HG02571 (cell line): ENCODE measurements at regions not wholly inside any gene's neighbourhood (a gene's known extent, or its start where the extent isn't known, plus 50 kb on each side); places are given as distances from the start of the nearest gene placed in this dataset.
"Not testable (repeated sequence)": the region's sequence is repeated elsewhere in the genome, so short reads cannot be mapped to it uniquely, and the experiment has no call there.

ENCODE experiments used
- ATAC-seq: cut with Tn5 transposase; IDR thresholded peaks from one replicate; pipeline ENCODE4 v1.9.1; 2021; ENCODE audit warnings: mild to moderate bottlenecking, moderate library complexity; ENCODE audit not compliant: unreplicated experiment

DNA sequence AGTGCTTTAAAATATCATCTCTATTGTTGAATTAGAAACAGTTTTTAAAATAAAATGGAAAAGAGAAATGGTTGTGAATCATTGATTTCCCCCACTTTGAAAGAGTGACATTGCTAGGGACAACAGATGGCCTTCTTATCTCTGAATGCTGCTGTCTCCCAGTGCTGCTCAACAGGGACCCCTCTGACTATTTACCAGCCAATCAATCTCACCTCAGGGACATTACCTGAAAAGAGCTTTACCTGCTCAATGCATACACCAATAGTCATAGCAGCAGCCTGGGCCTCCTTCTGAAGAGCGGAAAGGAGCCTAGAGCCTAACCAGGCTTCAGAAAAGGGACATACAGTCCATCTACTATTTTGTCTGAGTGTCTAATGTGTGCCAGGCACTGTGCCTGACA lies 162.8 kb downstream of the CGGBP1 start:
- no peak for ATAC-seq

GRCh38 chr3:87873136-87873535 lies 185.7 kb downstream of the CGGBP1 start:
- ATAC-seq: no peak

GRCh38 chr3:87867001-87867400 lies 191.8 kb downstream of the CGGBP1 start:
- no peak for ATAC-seq

DNA sequence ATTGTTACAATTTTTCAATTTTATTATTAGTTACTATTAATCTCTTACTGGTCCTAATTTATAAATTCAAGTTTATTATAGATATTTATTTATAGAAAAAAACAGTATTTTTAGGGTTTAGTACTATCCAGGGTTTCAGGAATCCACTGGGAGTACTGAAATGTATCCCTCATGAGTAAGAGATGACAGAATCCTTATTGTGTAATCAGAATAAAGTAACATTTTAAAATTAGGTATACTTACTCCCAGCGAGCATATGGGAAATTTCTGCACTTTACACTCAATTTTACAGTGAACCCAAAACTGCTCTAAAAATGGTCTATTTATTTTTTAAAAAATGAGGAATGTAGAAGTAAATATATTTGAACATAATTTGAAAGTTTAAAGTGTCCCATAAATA lies 202.7 kb downstream of the CGGBP1 start:
- ATAC-seq: no peak

- no peak for ATAC-seq
These were observed 203.2 kb downstream of the CGGBP1 start for GRCh38 chr3:87855616-87856015.

DNA sequence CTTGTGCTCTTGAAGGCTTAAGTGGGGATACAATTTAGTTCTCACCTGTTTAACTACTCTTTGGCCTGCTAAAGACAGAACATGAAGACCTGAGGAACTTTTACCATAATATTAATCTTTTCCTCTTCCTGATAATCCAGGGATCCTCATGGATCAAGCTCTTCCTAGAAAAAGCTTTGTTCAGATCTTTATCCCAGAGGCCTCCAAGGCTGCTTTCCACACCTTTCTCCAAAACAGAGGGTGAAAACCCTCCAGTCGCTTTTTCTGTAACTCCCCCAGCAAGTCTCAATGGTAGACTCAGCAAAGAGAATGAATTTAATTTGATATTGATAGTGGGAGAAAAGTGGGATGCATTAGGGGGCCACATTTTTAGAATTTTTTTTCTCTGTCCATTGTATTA lies 203.6 kb downstream of the CGGBP1 start:
- ATAC-seq: no peak

GRCh38 chr3:87848003-87848402 lies 210.8 kb downstream of the CGGBP1 start:
- ATAC-seq: no peak

DNA sequence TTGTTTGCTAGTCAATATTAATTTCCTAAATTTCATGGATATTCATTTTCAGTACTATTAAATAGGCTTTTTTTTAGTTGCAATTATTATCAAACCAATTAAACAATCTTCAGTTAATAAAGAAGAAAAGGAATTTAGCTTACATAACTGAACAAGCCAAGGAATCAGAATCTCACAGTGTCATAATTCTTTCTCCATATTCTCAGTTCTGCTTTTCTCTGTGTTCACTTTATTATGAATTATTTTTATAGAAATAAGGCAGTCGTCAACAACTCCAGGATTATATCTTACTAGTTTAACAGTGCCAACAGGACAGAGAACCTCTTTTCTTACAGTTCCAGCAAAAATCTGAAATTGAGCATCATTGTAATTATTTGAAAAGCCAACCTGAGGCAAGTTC lies 221.7 kb downstream of the CGGBP1 start:
- ATAC-seq: no peak

DNA sequence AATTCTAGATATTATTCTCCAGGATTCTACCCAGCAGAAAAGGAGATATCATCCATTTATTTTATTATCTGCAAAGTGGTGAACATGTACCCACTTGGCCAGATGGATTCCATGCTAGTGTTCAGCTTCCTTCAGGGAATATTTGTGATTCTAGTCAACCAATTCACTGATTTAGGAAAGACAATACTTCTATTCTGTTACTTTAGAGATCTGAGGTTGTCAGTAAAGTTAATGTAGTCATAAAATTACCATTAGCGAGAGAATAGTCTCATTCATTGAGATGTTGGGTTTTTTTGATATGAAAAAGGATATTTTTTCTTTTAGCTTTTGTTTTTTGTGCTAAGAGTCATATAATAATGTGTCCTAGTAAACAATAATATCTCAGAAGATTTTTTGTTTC lies 222.8 kb downstream of the CGGBP1 start:
- no peak for ATAC-seq

DNA sequence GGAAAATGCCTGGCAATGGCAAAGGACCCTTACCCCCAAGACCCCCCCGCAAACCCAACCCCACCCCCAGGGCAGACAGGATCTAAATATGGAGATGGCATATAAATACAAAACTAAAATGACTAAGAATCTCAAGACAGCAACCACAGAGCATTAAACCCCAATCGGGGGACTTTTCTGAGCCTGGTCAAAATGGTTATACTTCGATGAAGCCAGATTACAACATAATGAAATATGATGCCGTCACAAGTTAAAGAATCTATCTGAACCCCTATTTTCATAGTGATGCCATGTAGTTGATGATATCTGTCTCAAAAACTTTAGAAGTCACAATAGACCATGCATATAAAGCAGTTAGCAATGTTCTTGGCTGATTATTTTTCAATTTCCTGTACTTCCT lies 223.6 kb downstream of the CGGBP1 start:
- ATAC-seq: no peak

GRCh38 chr3:87834327-87834726 lies 224.5 kb downstream of the CGGBP1 start:
- no peak for ATAC-seq

DNA sequence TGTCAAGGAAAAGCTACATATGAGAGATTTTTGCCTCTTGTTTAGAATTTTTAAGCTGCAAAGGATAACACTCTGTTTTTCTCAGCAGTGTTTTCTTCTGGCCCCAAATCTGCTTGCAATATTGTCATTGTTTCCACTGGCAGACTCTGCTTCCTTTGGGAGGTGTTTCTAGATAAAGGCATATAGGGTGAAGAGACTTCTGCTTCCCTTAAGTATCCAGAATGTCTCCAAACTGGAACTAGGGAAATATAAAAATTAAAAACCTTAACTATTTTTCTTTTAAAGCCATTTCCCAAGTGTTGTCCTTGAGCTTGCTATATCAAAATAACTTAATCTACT lies 225.8 kb downstream of the CGGBP1 start:
- ATAC-seq: no peak

DNA sequence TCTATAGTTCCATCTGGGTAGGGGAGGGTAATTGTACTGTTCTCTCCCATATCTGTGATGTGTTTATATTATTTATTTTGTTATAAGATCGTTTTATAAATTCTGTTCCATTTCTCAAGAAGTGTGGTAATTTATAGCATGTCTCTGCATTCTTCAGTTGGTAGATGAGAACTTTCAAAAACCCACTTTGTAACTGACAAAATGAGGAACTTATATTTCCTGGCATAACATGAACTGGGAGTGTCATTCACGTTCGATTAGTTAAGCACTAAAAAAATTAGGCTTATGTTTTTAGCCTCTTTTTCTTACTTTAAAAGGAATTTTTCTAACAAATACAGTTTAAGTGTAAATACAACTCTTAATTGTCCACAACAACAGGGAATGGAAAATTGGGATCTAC lies 230.8 kb downstream of the CGGBP1 start:
- no peak for ATAC-seq

DNA sequence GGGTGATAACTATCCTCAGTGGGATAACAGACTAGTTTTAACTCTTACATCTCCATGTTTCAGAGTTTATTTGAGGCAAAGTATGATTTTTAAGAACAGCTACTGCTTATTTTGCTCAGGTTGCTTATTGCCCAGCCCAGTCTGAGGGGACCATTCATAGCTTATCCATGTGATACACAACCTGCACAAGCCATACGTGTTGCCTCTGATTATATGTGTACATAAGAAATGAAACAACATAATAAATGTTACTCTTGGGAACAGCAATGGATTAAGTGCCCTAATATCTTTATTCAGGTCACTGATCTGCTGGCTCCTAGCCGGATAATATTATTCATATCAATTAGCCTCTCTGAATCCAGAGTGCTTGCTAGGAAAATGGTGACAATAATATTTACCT lies 236.2 kb downstream of the CGGBP1 start:
- no peak for ATAC-seq

DNA sequence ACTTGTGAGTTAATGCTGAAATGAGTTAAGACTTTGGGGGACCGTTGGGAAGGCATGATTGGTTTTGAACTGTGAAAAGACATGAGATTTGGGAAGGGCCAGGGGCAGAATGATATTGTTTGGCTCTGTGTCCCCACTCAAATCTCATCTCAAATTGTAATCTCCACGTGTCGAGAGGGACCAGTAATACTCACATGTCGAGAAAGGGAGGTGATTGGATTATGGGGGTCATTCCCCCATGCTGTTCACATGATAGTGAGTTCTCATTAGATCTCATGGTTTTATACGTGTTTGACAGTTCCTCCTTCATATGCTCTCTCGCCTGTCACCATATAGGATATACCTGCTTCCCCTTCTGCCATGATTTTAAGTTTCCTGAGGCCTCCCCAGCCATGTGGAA lies 245.3 kb downstream of the CGGBP1 start:
- not testable (repeated sequence) for ATAC-seq

GRCh38 chr3:87811953-87812352 lies 246.9 kb downstream of the CGGBP1 start:
- ATAC-seq: no peak

DNA sequence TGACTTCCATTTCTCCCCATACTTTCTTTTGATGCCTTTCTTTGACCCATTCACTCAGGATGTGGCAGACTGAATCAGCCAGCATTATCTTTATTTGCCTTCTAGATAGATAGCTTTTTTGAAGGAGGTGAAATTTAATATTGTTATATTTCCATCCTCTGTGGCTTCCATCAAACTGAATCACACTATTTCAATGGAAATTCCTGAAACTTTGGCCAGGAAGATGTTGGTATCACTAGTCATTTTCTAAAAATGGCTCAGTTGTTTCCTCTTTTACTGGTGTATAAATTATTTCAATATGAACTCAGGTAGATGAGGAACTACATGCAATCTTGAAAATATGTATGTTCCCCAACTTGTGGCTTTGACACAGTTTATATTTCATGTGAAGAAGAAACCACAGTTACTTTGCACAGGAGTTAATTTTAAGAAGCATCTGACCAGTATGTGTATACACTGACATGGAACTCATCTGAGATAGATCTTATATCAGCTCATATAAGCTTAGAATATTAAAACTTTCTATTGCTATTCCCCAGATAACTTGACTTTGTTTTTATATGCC lies 248.3 kb downstream of the CGGBP1 start:
- ATAC-seq: no peak

GRCh38 chr3:87805670-87806069 lies 253.1 kb downstream of the CGGBP1 start:
- ATAC-seq: peak; percentile 61

DNA sequence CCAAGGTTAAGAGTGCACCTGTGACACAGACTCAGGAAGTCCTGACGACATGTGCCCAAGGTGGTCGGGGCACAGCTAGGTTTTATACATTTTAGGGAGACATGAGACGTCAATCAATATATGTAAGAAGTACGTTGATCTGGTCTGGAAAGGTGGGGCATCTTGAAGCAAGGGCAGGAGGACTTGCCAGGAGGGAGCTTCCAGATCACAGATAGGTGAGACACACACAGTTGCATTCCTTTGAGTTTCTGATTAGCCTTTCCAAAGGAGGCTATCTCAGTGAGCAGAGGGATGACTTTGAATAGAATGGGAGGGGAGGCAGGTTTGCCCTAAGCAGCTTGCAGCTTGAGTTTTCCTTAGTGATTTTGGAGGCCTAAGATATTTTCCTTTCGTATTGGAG lies 257.4 kb downstream of the CGGBP1 start:
- ATAC-seq: no peak

DNA sequence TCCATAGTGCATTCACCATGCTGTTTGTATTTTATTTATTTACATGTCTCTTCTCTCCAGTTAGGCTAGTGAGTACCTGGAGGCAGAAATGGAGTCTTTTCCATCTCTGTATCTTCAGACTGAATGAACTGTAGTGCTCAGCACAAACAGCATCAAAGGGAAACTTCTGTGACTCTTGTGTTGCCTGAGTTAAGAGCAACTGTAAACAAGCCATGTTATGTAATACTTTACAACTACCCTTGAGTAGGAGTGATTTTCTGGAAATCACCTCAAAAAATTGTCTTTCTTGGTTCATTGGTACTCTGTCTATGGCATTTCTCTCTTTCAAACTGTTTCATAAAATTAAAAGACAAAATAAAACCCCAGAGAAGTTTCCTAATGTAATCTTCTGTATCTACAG lies 258.3 kb downstream of the CGGBP1 start:
- no peak for ATAC-seq

GRCh38 chr3:87798567-87798947 lies 260.2 kb downstream of the CGGBP1 start:
- no peak for ATAC-seq

- ATAC-seq: no peak
These were observed 260.8 kb downstream of the CGGBP1 start for GRCh38 chr3:87797872-87798566.

DNA sequence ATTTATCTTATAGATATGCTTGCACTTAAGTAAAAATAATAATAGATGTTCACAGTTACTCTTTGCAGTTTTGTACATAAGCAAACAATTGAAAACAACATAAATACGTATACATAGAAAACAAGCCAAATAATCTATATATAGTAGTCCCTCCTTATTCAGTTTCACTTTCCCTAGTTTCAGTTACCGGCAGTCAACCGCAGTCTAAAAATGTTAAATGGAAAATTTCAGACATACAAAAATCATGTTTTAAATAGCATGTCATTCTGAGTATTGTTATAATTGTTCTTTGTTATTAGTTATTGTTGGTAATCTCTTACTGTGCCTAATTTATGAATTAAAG lies 262.0 kb downstream of the CGGBP1 start:
- no peak for ATAC-seq
